ENCODE measurements at regions not wholly inside any gene's neighbourhood (a gene's known extent, or its start where the extent isn't known, plus 50 kb on each side); places are given as distances from the start of the nearest gene placed in this dataset.

DNA sequence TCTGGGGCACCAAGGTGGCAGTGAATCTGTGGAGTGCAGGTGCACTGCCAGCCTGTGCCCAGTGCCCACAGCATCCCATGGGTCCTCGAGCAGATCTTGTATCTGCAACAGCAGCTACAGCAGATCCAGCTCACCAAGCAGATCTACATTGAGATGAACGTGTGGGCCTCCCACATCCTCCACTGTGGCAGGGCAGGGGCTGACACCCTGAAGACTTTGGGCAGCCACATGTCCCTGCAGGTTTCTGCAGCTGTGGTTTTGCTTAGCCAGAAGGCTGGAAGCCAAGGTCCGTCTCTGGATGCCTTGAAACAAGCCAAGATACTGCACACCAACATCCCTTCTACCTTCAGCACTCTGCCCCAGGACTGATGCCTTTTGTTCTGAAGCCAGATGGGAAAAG lies 338.8 kb upstream of the OR4E1 start:
- H2AFZ ChIP-seq (ENCODE audit: insufficient read depth, low read depth, low read length, poor library complexity, severe bottlenecking), result no peak overlapping the region
- H3K4me3 ChIP-seq (replicated peaks in 1 of 3; ENCODE audit: low read depth in 2 of 3, low read length in 3 of 3), result no peak overlapping the region
- Mint-ChIP-seq H3K4me3 (no peak overlapping the region), H3K9me3 (peaks cover 0 to 1% (median 0%) of the 10 kb centered on the region in 7 donors), H3K4me1 (peaks cover 7% of the 10 kb centered on the region), H3K36me3 (no peaks in the 10 kb centered on the region), H3K27me3 (ENCODE audit: low read depth in 3 of 3) (peaks cover 0 to 2% (median 0%) of the 10 kb centered on the region in 3 donors), H3K27ac (no peak overlapping the region)
- no peaks in the 10 kb centered on the region for H3K27me3 ChIP-seq (ENCODE audit: control insufficient read depth in 2 of 2, insufficient read depth in 2 of 2, low read length in 2 of 2)
- H3K27ac ChIP-seq (ENCODE audit: low read depth in 1 of 2, low read length in 2 of 2), result no peak overlapping the region
- H3K4me2 ChIP-seq (replicated peaks; ENCODE audit: extremely low read depth, low read length, poor library complexity, severe bottlenecking), result no peak overlapping the region
- TF ChIP-seq, protein P1, sequence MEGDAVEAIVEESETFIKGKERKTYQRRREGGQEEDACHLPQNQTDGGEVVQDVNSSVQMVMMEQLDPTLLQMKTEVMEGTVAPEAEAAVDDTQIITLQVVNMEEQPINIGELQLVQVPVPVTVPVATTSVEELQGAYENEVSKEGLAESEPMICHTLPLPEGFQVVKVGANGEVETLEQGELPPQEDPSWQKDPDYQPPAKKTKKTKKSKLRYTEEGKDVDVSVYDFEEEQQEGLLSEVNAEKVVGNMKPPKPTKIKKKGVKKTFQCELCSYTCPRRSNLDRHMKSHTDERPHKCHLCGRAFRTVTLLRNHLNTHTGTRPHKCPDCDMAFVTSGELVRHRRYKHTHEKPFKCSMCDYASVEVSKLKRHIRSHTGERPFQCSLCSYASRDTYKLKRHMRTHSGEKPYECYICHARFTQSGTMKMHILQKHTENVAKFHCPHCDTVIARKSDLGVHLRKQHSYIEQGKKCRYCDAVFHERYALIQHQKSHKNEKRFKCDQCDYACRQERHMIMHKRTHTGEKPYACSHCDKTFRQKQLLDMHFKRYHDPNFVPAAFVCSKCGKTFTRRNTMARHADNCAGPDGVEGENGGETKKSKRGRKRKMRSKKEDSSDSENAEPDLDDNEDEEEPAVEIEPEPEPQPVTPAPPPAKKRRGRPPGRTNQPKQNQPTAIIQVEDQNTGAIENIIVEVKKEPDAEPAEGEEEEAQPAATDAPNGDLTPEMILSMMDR (IDR thresholded peaks at IDR 0.05), result no peak
- no peak overlapping the region for H3K9ac ChIP-seq (ENCODE audit: insufficient read depth, low read length, poor library complexity, severe bottlenecking)
- no peaks in the 10 kb centered on the region for H4K20me1 ChIP-seq (ENCODE audit: insufficient read depth, low read length)
- DNase-seq, result no peak
- H3K79me2 ChIP-seq (ENCODE audit: insufficient read depth, low read length), result no peaks in the 10 kb centered on the region
- H3K4me1 ChIP-seq (ENCODE audit: control insufficient read depth in 1 of 2, insufficient read depth in 2 of 2, low read length in 2 of 2), result peaks cover 0 to 4% of the 10 kb centered on the region in 2 donors
- H3K9me3 ChIP-seq (replicated peaks in 1 of 2; ENCODE audit: control insufficient read depth in 1 of 2, insufficient read depth in 1 of 2, low read length in 2 of 2), result no peaks in the 10 kb centered on the region
- intact Hi-C loops (cut with micrococcal nuclease), result no loop called here
- no peaks in the 10 kb centered on the region for H3K36me3 ChIP-seq (replicated peaks in 1 of 2; ENCODE audit: control insufficient read depth in 1 of 2, insufficient read depth in 2 of 2, low read length in 2 of 2)
- WGBS (ENCODE audit: insufficient coverage), result 90% methylated on average over 2 of the region's 3 CpGs

DNA sequence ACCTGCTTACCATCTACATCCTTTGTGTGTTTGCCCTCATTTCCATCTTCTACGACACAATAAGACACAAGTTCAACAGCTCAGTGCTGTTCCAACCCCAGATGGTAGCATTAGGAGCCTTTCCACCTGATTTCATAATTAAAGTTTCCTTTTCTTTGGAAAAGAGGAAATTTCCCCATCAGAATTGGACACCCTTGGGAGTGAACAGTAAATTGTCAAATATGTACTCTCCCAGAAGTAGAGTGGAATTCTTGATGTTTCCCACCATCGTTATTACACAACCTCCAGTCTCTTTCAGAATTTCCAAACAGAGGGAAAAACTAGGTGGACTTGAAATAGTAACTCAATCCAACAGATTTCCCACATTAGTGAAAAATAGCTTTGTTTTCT lies 337.6 kb upstream of the OR4E1 start:
- Mint-ChIP-seq H3K36me3 (no peaks in the 10 kb centered on the region), H3K27me3 (ENCODE audit: low read depth in 3 of 3) (peaks cover 0 to 2% (median 0%) of the 10 kb centered on the region in 3 donors), H3K4me1 (peaks cover 7% of the 10 kb centered on the region), H3K9me3 (peaks cover 0 to 6% (median 0%) of the 10 kb centered on the region in 7 donors), H3K27ac (no peak overlapping the region), H3K4me3 (no peak overlapping the region)
- H3K9ac ChIP-seq (ENCODE audit: insufficient read depth, low read length, poor library complexity, severe bottlenecking), result no peak overlapping the region
- no peaks in the 10 kb centered on the region for H3K36me3 ChIP-seq (replicated peaks in 1 of 2; ENCODE audit: control insufficient read depth in 1 of 2, insufficient read depth in 2 of 2, low read length in 2 of 2)
- no peaks in the 10 kb centered on the region for H4K20me1 ChIP-seq (ENCODE audit: insufficient read depth, low read length)
- TF ChIP-seq, protein P1 (IDR thresholded peaks at IDR 0.05), result no peak
- no peak overlapping the region for H2AFZ ChIP-seq (ENCODE audit: insufficient read depth, low read depth, low read length, poor library complexity, severe bottlenecking)
- WGBS (ENCODE audit: insufficient coverage), result no CpG with 5 or more reads among the region's 2 CpGs
- H3K79me2 ChIP-seq (ENCODE audit: insufficient read depth, low read length), result no peaks in the 10 kb centered on the region
- H3K4me1 ChIP-seq (ENCODE audit: control insufficient read depth in 1 of 2, insufficient read depth in 2 of 2, low read length in 2 of 2), result peaks cover 0 to 4% of the 10 kb centered on the region in 2 donors
- no peak overlapping the region for H3K4me3 ChIP-seq (replicated peaks in 1 of 3; ENCODE audit: low read depth in 2 of 3, low read length in 3 of 3)
- intact Hi-C loops (cut with micrococcal nuclease), result no loop called here
- no peaks in the 10 kb centered on the region for H3K27me3 ChIP-seq (ENCODE audit: control insufficient read depth in 2 of 2, insufficient read depth in 2 of 2, low read length in 2 of 2)
- H3K4me2 ChIP-seq (replicated peaks; ENCODE audit: extremely low read depth, low read length, poor library complexity, severe bottlenecking), result no peak overlapping the region
- H3K27ac ChIP-seq (ENCODE audit: low read depth in 1 of 2, low read length in 2 of 2), result no peak overlapping the region
- H3K9me3 ChIP-seq (replicated peaks in 1 of 2; ENCODE audit: control insufficient read depth in 1 of 2, insufficient read depth in 1 of 2, low read length in 2 of 2), result no peaks in the 10 kb centered on the region
- no peak for DNase-seq

All from CD14-positive monocyte (primary cell).